Testis (tissue), 2 donors: ENCODE measurements at regions not wholly inside any gene's neighbourhood (a gene's known extent, or its start where the extent isn't known, plus 50 kb on each side); places are given as distances from the start of the nearest gene placed in this dataset.

Source experiments
- POLR2A ChIP-seq: fragments of 450-650 bp; IDR thresholded peaks from one replicate; pipeline ENCODE4 v1.6.1; 2017; ENCODE audit warnings: antibody characterized with exemption, mild to moderate bottlenecking, moderate library complexity
- TF ChIP-seq, protein P1 (sequence below), 3 experiments: fragments of 450-650 bp in 2 of 3; fragments of 200-600 bp in 1 of 3; sonication (generic) in 1 of 3; IDR thresholded peaks; one replicate each; pipeline ENCODE4 v1.5.1; 2016 to 2019; ENCODE audit warnings: antibody characterized with exemption in 3 of 3, mild to moderate bottlenecking in 2 of 3, moderate library complexity in 1 of 3

DNA sequence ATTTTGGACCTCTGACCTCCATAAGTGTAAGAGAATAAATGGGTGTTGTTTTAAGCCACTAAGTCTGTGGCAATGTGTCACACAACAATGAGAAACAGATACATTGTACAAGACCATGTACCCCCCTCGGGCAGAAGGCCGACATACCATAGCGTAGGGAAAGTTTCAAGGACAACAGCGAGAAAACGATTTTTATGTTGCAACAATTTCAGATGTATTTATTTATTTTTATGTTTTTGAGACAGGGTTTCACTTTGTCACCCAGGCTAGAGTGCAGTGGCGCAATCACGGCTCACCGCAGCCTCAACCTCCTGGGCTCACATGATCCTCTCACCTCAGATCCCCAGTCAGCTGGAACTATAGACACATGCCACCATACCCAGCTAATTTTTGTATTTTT, 136.4 kb upstream of the NCOR2 start:
- TF ChIP-seq, protein P1, sequence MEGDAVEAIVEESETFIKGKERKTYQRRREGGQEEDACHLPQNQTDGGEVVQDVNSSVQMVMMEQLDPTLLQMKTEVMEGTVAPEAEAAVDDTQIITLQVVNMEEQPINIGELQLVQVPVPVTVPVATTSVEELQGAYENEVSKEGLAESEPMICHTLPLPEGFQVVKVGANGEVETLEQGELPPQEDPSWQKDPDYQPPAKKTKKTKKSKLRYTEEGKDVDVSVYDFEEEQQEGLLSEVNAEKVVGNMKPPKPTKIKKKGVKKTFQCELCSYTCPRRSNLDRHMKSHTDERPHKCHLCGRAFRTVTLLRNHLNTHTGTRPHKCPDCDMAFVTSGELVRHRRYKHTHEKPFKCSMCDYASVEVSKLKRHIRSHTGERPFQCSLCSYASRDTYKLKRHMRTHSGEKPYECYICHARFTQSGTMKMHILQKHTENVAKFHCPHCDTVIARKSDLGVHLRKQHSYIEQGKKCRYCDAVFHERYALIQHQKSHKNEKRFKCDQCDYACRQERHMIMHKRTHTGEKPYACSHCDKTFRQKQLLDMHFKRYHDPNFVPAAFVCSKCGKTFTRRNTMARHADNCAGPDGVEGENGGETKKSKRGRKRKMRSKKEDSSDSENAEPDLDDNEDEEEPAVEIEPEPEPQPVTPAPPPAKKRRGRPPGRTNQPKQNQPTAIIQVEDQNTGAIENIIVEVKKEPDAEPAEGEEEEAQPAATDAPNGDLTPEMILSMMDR (IDR thresholded peaks at IDR 0.05), result no peak
- TF ChIP-seq POLR2A, result no peak
